ENCODE measurements at regions not wholly inside any gene's neighbourhood (a gene's known extent, or its start where the extent isn't known, plus 50 kb on each side); places are given as distances from the start of the nearest gene placed in this dataset.

DNA sequence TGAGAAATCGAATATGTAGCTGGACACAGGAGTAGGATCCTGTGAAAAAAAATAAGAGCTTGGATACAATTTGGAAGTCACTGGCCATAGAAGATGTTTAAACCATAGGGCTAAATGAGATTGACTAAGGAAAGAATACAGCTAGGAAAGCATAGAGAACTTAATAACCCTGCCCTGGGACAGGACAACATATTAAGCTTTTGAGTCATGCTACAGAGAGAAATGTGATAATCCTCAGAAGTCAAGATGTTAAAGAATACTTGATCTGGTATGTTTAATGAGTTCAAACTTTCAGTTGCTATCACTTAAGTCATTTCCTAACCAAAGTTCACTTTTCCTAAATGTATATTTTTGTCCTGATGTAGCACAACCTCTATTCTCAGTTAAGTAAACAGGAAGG, 154.6 kb upstream of the TSHZ2 start:
- no peak for DNase-seq

DNA sequence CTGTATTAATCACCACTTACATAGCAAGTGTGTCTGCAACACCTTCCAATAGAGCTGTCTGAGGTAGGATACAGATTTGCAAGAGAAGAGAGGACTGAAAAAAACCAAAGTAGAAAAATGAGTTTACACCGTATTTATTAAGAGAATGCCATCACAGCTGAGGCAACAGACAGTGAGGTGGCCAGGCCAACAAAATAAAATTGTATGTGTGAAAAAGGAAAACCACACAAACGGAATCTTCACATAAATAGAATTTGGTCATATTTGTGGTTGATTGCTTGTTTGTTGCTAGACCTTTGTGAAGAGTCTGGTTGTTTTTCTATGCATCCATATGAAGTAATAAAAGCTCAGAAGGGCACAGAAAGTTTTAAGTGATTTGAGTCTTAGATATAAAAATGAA, 157.8 kb upstream of the TSHZ2 start:
- no peak for DNase-seq

DNA sequence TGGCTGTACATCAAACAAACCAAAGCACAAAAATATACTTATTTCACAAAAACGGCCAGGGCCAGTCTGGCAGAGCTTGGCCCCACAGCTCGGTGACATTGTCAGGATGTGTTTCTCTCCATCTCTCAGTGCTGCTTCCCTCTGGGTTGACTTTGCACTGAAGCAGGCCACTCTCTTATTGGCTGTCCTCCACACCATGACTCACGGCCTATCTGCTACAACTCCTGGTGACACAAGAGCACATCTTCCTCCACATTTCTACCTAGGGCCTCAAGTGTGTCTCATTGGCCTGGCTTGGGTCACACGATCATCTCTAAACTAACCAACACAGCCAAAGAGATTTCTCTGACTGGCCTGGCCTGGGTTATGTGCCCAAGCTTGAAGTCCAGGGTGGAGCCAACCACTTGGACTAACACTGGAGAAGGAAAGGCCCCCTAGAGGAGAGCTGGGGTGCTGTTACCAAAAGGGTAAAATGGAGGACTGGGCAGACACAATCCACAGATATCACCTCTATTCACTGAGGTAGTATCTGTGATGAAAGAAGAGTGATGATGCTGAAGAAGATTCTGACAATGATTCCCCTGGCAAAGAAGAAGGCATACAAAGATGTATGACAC, 159.8 kb upstream of the TSHZ2 start:
- DNase-seq: no peak

DNA sequence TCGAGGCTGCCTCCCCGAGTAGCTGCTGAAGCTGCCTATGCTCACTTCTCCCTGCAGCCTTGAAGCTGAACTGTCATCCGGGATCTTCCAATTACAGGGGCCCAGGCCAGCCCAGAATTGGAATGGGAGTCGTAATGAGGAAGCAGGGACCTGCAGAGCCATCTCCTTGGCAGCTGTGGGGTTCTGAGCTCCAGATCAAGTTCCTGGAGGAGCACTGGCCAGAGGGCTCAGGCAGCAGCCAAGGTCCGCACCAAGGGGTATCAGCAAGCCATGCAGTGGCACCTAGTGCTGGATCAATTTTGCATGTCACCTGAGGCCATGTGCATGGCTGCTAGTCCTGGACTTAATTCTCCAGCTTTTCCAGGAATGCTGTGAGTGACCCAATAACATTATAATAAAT, 163.2 kb upstream of the TSHZ2 start:
- DNase-seq: no peak

DNA sequence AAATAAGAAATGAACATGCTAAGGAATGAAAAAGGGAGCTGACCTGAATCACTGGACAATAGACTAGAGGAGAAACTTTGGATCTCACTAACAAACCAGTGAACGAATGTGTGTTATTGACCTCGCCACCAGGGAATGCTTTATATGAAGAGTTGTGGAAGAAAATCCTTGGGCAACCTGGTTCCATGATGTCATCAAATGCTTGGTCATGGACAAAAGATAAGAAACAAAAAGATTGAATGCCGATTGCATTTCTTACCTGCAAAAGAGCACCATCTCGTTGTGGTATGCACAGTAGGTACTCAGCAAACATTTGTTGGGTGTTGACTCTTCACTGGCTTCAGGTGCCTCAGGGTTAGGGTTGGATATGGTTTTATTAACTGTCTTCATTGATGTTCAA, 165.2 kb upstream of the TSHZ2 start:
- DNase-seq: no peak

DNA sequence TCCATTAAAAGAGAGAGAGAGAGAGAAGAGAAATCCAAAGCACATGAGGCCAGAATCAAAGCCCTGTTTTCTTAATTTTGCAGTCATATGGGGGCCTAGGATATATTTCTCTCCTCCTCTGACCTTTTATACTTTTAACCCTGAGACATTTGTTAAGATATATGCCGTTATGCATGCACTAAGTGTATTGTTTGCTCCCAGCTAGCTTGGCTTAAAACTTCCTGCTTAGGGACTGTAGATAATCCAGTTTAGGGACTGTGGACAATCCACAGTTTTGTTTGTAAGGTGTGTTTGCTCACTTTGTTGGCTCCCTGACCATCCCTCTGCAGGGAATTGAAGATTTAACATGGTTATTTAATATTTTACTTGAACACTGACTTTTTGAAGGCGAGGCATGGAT, 166.3 kb upstream of the TSHZ2 start:
- DNase-seq: no peak

DNA sequence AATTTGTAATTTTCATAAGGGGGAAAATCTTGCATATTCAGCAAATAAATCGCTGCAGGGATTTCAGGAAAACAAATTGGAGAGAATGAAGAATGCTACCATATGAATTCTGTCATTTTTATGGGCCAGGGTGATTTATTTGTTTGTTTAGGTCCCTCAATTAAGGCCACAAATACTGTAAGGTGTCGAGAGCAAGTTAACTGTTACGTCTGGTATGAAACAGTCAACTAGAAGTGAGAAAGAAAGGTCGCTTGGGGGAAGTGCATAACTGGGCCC, 166.9 kb upstream of the TSHZ2 start:
- no peak for DNase-seq

DNA sequence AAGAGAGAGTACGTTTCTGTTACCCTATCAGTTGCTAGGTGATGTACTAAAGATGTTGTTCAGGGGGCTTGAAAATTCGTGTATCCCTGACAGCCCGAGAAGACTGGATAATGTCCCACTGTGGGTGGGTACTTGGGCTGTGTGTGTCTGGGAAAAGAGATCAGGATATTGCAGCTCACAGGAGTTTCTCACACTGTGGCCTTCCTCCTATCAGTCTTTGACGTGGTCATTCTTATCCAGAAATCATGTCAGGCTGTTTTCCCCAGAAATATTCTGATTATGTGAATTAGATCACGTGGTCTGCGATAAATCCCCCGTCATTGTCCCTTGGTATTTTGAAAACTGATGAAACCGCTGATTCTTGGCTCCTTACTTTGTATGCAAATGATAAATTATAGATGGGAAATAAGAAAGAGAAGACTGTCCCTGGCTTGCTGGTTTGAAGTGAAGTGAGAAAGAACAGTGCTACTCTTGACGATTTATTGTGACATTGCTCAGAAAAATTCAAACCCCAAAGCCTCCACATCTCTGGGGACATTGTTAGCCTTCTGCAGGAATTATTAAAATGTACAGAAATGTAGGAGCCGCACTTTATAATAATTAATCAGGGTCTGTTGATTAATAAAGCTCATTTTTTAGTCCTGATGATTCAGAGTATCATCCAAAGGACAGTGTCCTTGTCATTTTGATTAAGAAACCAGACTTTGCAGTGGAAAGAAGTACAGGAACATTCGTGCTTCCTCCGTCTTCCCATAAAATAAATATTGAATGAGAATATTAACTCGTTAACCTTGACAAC, 167.5 kb upstream of the TSHZ2 start:
- no peak for DNase-seq

DNA sequence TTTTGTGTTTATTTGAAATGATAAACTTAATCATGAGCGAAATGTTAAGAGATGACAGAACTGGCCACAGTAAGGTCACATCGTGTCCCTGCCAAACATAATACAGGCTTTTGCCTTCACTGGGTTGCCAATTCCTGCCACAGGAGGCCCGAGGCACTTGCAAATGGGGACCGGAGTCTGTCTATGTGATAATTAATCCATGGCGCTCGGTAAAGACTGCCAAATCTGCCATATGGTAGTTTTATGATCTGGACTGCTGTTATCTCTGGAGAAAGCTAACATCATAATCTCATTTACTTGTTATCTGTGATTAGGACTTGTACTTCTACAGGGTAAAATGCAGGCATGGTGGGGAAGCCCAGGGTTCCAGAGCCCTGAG, 170.5 kb upstream of the TSHZ2 start:
- no peak for DNase-seq

DNA sequence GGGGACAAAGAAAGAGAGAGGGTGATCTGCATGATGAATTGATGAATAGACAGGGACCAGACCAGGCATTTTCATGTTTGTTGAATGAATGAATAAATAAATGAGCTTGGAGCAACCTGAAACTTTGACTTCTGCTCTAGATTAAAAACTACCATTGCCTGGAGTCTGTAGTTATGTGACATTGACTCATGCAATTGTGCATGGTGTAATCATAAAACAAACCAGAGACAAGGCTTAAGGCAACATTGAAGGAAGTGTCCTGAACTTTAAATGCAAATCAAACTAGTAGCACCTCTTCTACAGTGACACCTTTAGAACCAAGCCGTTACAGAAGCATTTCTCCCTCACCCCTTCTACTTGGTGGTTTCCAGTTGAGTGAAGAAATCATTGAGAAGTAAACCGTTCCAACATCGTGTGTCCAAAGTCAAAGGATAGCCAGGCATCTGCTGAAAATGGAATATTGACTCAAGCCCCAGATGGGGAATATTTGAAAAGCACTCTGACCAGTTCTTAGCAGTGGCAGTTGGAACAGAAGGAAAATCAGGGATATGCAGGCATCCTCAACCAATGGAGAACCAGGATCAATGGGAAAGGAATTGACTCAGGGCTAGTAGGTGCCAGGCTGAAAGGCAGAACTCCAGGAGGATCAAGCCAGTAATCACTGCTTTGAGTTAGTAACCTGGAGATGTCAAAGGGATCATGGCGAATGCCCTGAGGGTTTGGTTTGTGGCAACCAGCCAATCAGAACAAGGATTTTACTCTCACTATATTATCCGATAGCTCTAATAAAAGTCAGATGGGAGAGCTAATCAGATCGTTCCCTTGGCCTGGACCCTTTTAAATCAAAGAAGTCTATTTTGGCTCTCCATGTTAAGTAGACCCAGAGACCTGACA, 171.2 kb upstream of the TSHZ2 start:
- no peak for DNase-seq

DNA sequence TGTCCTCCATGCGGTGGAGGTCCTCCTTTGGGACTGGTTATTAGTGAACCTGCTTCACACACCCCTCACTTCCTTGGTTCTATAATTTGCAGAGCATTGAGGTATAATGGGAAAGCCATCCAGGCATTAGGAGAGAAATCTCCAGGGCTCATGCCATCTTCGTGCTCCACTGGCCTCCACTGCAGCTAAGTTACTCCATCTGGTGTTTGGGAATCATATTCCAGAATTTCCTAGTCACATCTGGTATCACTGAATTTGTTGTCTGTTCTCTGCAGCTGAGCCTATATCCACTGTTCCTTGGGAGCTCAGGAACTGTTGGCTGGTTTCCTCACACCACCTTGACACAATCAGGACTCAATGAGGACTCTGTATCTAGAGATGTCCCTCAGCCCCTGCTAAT, 173.0 kb upstream of the TSHZ2 start:
- no peak for DNase-seq

DNA sequence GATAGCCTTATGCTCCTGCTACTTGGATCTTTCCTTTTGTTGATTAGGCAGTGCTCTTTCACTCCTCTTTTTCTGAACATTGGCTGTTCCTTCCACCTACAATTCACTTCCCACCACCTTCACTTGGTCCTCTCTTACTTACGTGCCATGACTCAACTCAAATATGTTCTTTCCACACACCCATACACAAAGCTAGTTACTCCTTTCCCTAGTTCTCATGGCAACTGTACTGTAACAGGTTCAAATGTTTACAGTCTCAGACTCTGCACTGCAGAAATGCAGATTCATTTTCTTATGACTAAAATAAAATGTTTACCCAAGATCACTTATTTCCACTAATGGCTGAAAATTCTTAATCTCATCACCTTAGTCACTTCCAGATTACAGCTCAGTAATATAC, 174.0 kb upstream of the TSHZ2 start:
- no peak for DNase-seq

DNA sequence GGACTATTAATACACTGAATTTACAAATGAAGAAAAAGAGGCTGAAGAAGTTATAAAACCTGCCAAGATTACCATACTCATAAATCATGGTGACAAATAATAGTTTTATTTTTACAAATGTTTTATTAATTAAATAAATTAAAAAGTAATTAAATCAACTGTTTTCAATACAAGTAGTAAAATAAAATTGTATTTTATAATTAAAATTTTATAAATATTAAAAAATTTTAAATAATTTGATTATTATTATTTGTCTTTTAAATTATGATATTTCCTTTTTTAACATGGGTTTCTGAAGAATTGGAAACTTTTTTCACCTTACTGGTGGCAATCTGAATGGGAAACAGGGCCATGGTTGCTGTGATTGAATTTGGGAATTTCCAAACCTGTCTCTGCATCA, 177.3 kb upstream of the TSHZ2 start:
- no peak for DNase-seq

DNA sequence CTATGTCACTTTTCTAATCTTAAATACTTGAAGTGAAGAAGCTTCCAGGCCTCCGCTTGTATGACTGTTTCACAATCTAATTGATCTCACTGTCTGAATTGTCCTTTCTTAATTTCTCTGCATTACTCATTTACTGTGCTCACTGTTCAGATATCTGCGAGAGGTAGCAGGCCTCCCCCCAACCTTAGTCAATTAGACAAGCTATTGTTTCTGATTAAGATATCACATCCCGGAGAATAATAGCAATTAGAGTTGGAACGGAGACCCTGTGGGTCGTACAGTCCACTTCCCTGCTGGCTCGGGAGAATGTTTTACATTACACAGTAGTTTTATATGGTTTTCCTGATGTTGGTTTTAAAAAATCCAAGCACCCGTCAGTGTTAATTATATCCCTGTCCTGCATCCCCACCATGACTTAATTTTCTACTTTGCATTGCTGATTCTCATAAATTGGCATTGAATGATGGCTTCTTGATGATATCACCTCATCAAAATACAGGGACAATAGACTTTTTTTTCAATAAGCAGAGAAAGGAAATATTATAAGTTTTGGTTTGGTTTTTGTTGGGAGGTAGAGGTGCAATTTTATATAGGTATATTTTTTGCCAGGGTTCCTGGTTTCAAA, 178.7 kb upstream of the TSHZ2 start:
- DNase-seq: no peak

DNA sequence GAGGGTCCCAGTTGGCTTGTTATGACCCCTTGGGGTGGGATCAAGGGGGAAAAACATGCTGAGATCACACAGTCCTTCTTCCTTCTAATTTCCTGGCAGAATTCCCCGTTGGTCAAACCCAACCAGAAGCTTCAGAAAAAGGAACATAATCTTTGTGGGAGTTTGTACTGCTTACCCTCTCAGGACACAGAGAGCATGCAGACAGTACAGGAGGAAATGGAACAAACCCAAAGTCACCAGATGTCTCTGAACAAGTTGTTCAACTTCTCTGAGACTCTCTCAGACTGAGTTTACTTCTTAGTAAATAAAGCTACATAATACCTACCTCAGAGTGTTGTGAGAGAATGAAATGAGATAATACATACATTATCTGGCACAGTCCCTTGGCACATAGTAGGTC, 181.1 kb upstream of the TSHZ2 start:
- DNase-seq: no peak

DNA sequence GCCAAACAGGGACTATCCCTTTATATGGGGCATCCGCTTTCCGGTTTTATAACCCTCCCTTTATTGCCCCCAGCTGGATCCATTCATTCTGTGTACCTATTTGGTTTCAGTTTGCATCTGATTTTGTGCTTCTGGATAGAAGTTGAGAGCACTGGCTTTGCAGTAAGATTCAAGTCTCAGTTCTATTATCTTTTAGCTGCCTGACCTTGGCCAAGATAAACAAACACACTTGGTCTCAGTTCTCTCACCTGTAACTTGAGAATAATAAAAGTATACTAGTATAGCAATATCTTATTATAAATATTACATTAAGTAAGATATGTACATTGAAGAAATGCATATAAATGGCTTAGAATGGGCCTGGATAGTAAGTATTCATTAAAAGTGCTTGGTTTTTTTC, 182.4 kb upstream of the TSHZ2 start:
- no peak for DNase-seq

DNA sequence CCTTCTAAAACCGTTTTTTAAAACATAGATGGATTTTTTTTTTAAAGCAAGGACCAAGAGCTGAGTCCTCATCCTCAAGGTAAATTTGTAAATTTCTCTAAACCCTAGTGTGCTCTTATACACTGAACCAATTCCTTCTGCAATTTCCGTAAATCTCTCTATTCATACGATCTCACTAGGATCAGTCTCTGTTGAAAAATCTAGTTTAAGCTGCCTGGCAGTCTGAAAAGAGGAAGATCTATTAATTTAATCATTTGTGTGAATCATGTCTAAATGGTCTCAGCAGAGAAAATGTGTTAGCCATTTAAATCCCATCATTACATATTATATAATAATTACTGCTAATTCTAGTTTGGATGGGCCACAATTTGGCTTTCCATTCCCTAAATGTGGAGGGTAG, 184.2 kb upstream of the TSHZ2 start:
- DNase-seq: no peak

DNA sequence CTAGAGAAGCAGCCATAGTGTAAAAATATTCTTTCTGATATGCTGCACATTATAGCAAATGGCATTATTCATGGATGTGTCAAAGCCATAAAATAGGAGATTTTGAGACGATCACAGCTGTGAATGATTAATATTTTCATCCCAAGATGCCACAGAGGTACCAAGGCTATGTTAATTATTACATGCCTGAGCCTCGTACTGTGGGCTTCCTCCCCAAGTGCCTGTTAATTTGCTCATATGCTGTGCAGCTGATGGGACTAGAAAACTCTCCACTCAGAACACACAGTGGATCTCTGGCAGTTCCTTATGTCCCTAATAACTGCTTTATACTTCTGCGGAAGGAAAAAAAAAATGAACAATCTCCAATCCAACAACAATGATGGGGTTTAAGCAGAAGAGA, 184.9 kb upstream of the TSHZ2 start:
- DNase-seq: no peak

DNA sequence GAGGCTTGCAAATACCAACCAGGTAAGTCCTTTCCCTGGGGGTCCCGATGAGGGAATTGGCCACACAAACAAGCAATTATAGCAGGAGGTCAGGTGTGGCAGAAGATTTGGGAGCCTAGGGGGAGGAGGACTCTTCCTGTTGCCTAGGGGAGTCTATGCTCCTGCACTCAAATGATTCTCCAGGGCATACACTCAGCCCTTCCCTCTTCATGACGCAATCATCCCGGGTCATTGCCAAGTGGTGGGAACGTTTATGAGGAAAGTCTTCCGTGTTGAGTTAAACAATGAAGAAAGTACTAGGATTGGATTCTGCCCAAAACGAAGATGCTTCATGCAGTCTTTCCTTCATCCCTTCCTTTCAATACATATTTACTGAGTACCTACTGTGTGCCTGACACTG, 186.5 kb upstream of the TSHZ2 start:
- no peak for DNase-seq

DNA sequence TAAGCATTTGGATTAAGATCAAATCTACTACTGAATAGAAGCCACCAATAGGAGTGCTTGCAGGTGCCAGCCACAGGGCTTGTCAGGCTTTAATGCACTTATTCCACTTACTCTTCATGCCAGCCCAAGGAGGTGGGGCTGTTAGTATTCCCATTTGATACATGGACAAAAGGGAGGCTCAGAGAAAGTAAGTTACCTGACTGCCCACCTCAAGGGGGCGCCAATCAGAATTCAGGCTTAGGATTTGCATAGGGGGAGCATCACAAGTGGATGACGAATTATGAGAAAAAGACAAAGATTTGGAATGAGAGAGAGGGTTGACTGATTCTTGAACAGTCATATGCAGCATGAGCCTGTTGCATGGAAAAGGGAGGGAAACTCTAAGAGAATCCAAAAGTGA, 188.4 kb upstream of the TSHZ2 start:
- DNase-seq: no peak

DNA sequence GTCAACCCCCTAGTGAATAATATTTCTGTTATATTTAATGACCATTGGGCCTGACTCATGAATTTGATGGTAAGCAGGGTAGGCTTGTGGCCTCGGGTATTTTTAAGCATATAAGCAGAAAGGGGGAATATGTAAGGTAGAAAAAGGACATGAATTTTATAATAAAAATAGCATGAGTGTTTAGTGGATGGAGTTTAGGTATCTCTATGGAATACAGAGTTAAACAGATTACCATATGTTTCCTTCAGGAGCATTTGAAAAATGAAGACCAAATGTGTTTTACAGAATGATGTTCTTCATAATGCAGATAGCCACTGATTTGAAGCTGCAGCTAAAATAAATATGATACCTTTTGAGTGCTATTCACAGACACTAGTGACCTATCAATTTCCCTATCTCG, 191.7 kb upstream of the TSHZ2 start:
- no peak for DNase-seq

DNA sequence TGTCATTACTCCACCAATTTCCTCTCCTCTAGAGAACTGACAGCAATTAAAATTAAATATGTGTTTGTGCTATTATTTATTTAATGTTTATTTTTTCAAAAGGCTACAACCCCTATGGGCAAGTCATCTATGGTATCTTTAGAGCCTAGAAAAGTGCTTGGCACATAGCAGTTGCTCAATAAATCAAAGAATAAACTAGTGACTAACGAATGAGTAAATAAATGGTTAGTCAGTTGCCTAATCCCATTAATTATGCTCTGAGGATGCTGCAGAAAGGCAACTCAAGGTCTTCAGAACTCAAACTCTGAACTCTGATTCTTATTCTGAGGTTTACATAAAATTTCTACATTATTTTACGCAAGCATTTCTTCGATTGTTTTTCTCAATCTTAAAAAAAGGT, 193.0 kb upstream of the TSHZ2 start:
- no peak for DNase-seq

DNA sequence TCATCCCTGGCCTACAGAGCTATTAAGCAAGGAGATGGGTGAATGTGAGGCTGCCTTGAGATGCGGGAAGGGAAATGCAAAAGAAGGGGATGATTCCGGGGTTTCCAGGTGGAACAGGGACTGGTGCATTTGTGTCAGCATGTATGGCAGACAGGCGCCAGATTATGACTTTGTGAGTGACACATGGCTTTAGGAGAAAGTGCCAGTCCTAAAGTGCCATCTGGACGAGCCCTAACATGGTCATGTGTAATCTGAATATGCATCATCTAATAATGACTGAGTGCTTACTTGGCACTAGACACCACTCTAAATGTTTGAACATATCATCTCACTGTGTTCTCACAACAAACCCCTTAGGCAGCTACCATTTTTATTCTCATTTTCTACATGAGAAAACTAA, 195.0 kb upstream of the TSHZ2 start:
- no peak for DNase-seq

DNA sequence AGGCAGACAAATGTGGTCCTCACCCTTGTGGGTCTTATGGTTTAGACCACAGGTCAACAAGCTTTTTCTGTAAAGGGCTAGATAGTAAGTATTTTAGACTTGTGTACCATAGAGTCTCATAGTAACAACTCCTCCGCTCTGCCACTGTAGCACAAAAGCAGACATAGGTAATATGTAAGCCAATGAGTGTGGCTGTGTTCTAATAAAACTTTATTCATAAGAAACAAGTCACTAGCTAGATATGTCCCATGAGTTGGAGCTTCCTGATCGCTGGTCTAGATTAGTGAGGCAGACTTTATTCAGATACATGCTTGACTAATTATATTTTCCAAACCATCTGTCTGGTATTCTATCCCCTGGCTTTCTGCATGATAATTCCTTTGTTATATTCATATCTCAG, 196.4 kb upstream of the TSHZ2 start:
- no peak for DNase-seq

All from right forelimb (tissue), 1 donor.